IPS DF 4.7 (cell line): ENCODE measurements at regions not wholly inside any gene's neighbourhood (a gene's known extent, or its start where the extent isn't known, plus 50 kb on each side); places are given as distances from the start of the nearest gene placed in this dataset.
"Not testable (repeated sequence)": the region's sequence is repeated elsewhere in the genome, so short reads cannot be mapped to it uniquely, and the experiment has no call there.

Experiments used
- DNase-seq: peaks from one replicate; pipeline ENCODE4 v3.0.0-alpha.2; 2013; ENCODE audit warnings: low spot score; ENCODE audit errors: extremely low read depth

DNA sequence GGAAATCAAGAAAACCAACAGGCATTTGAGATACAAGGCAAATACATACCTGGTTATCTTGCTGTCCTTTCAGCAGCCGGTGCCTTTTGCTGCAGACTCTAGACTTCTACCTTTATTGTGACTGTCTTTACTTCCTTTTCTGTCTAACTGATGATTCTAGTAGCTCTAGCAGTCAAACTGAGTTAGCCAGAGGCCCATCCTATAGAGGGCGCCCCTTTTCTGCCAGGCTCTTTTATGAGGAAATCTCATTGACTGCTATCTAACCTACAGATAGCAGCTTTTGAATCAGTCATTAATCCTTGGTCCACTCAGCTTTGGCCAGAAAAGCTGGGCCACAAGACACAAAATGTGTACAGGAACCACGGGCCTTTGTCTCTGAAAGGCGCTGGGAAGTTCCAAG is 87.5 kb upstream of the WSB1 start:
- peak; percentile 5 for DNase-seq

DNA sequence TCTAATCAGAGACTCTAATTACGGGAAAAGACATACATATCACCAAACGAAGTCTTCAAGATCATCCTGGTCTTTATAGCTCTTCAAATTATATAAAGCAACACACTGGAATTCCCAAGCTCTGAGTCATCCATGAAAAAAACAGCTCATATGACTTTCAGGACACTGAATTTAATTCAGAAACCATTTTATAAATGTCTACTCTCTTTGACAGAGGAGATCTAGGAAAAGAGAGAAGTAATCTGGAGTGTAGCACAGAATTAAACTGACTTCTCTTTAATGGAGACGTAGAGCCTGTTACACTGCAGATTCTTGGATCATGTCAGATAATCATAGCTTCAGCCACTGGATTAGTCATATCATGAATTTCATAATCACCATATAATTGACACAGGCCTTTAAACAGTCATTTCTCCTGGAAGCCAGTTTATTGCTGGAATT is 86.8 kb upstream of the WSB1 start:
- no peak for DNase-seq

DNA sequence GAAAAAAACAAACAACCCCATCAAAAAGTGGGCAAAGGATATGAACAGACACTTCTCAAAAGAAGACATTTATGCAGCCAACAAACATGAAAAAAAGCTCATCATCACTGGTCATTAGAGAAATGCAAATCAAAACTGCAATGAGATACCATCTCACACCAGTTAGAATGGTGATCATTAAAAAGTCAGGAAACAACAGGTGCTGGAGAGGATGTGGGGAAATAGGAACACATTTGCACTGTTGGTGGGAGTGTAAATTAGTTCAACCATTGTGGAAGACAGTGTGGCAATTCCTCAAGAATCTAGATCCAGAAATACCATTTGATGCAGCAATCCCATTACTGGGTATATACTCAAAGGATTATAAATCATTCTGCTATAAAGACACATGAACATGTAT is 85.5 kb upstream of the WSB1 start:
- DNase-seq = not testable (repeated sequence)

DNA sequence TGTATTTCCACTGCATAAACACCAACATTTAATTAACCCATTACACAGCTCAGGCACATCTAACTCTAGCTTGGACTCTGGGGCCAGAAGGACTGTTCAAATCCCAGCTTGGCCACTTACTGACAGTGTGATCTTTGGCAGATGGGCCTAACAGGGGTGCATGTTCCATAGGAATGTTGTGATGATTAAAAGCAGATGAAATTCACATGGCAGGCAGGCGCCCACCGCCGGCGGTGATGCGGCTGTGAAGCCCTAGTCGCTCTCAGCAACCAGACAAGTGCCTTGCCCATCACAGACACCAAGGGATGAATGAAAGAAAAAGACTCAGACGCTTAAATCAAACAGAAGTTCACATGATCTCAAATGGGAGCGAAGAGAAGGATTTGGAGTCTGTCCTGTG is 84.6 kb upstream of the WSB1 start:
- no peak for DNase-seq

DNA sequence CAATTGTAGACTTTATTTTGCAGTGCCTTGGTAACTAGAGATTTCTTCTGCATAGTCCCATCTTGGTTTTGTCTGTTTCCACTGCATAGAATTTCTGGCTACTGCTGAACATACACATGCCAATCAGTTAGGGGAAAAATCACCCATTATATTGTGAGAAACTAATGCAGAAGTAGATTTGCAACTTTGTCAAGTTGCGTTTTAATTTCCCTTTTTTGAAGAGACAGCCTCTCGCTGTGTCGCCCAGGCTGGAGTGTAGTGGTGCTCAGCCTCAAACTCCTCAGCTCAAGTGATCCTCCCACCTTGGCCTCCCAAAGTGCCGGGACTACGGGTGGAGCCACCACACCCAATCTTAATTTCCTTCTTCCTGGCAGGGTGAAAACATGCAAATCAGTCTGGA is 83.1 kb upstream of the WSB1 start:
- DNase-seq = not testable (repeated sequence)

DNA sequence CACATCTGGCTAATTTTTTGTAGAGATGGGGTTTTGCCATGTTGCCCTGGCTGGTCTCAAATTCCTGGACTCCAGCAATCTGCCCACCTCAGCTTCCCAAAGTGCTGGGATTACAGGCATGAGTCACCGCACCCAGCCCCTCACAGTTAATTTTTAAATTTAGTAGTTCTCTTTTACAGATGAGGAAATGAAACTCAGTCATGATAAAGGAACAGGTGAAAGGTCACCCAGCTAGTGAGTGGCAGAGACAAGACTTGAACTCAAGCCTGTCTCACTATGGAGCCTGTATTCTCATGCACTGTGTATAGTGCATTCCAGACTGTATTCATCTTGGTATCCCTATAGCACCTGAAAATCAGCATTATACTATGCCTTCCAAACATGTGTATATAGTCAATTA is 77.1 kb upstream of the WSB1 start:
- DNase-seq = no peak

DNA sequence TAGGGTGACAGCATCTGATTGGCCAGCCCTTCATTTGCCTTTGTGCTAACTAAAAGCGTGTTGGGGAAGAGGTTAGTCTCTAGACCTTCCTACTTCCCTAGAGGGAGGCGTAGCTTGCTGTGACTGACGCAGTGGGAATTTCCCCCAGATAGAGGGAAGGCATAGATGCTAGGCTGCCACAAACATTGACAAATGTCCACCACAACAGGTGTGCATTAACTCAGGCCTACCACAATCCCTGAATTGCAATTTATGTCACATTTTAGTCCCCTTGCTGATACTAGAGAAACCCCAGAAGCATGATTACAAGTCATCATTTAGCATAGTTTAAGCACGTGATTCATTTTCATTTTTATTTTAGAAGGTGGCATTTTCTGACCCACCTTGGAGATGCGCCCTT is 76.3 kb upstream of the WSB1 start:
- DNase-seq = no peak

DNA sequence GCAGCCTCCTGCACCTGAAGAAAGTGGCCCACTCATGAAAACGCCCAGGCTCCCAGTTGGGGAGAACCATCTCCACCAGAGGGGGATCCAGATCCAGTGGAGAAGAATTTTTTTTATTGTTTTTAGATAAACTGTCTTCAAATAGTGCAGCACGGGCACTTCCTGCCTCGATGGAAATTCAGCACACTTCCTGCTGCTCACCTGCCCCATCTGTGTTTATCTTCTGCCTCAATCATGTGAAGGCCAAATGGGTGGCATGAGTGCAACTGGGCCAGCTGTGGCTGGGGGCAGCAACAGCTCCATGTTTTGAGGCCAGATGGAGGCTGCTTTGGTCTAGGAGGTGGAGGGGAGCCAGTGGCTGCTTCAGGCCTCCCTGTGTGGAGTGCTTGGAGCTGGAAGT is 75.9 kb upstream of the WSB1 start:
- DNase-seq = no peak

DNA sequence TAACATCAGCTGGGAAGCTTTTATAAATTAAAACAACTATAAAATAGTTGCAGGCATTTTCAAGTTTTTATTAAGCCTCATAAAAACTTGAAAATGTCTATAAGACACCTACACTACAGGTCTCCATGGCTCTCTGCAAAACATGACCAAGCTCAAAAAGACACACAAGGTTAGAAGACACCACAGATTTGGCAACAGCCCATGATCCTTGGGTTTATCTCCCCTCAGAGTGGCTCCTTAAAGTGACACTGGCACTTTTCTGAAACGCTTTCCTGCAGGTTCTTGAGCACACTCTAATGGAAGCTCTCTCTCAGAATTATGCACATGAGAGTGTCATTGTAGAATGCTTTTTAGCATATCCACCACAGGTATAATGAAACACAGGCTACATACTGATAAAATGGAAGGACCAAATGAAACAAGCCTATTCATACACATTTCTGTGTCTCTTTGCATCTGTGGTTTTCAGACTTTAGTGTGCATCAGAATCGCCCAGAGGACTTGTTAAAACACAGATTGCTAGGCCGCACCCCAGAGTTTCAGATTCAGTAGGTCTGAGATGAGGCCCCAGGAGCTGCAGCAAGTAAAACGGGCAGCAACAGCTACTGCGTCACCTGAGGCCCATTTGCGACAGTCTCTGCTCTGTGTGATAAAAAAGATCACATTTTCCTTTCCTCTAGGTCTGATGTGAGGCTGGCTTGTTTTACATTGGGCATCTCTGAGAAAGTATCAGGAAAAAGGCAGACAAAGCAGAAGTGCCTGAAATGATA is 75.0 kb upstream of the WSB1 start:
- no peak for DNase-seq

DNA sequence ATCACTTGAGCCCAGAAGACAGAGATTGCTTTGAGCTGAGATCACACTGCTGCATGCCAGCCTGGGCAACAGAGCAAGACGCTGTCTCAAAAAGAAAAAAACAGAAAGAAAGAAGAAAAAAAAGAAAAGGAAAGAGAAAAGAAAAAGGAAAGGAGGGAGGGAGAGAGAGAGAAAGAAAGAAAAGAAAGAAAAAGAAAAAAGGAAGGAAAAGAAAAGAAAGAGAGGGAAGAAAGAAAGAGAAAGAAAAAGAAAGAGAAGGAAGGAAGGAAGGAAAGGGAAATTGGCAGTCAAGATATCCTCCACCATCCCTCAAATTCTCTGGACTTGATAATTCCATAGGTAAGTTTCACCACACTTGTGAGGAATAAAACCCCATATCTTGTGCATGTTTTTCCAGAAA is 71.4 kb upstream of the WSB1 start:
- no peak for DNase-seq

DNA sequence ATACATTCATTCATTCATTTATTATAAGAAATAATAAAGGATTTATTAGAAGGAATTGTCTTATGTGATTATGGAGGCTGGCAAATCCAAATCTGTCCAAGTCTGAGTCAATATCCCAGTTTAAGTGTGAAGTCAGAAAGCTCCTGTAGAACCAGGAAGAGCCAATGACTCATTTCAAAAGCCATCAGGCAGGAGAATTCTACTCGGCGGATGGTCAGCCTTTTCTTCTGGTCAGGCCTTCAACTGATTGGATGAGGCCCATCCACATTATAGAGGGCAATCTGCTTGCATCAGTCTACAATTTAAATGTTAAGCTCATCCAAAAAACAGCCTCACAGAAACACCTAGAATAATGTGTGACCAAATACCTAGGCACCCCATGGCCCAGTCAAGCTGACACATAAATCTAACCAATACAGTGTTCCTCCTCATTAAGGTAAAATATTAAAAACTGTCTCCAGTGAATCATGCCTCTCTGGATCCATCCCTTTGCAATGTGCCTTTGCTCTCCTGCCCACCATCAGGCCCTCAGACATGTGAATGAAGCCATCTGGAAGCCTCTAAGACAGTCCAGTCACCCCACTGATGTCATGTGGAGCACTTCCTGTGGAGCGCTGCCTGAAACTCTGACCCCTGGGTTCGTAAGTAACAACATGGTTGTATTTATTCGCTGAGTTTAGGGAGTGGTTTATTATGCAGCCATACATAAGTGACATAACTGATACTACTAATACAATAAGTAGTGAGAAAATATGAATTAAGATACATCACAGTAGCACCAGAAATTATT is 69.2 kb upstream of the WSB1 start:
- no peak for DNase-seq

DNA sequence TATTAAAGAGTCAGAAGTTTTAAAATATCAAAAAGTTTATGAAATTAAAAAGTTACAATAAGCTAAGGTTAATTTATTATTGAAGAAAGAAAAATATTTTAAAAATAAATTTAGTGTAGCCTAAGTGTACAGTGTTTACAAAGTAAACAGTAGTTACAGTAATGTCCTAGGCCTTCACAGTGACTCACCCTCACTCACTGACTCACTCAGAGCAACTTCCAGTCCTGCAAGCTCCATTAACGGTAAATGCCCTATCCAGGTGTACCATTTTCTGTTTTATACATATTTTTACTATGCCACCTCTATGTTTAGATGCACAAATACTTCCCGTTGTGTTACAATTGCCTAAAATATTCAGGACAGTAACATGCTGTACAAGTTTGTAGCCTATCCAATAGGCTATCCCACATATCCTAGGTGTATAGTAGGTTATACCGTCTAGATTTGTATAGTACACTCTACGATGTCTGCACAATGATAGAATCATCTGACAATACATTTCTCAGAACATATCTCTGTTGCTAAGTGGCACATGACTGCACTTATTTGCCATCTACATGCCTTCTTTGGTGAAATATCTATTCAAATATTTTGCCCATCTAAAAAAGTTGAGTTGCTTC is 67.2 kb upstream of the WSB1 start:
- no peak for DNase-seq

DNA sequence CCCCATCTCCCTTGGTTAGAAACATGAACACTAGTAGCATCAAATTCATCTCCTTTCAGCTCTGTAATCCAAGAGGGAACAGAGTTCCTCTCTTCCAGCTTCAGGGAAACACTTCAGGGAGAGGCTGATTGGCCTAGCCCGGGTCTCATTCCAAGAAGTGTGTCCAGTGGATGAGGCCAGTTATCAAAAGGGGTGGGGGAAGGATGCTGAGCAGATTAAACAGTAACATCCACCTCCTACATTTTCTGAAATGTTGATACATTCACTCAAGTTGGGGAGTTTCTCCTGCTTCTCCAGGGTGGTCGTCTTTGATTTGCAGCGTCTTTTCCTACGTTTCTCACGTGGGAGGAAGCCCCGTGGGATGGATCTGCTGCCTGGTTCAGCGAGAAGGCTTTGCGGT is 62.9 kb upstream of the WSB1 start:
- DNase-seq = no peak

DNA sequence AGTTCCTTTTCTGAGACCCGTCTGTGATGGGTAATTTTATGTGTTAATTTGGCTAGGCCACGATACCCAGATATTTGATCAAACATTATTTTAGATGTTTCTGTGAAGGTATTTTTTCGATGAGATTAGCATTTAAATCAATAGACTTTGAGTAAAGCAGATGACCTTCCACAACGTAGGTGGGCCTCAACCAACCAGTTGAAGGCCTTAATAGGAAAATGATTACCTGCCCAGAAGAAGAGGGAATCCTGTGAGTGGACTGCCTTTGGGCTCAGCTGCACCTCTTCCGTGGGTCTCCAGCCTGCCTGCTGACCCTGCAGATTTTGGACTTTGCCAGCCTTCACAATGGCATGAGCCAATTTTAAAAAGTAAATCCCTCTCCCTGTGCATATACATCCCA is 61.6 kb upstream of the WSB1 start:
- DNase-seq = no peak

DNA sequence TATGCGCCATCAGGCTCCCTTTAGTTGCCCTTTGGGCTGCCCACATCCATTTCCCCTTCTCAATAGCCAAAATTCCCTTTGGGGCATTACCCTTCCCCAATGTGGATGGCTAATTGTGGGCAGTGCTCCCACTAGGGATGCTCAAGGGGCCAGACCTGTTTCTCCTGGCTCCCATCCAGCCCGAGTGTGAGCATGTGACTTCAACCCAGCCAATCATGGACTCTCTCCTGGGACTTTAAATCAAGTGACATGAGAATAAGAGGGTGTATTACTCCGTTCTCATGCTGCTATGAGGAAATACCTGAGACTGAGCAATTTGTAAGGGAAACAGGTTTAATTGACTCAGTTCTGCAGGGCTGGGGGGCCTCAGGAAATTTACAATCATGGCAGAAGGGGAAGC is 60.9 kb upstream of the WSB1 start:
- DNase-seq = no peak

DNA sequence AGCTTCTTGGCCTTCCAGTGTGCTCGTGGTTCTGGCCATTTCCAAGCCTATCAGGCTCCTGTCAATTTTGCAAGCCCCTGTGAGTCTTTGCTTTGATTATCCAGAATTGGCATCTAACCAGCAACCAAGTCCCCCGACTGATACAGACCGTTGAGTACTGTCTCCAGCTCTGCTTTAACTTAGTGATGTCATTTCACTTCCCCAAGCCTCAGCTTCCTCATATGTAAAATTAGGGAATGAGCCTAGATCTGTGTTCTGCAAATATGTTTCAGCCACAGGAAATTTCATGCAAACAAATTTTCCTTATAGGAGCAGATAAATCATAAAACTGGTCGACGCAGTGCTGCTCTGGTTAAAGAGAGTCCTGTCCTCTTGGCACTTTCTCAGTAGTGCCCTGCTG is 60.1 kb upstream of the WSB1 start:
- DNase-seq = no peak

DNA sequence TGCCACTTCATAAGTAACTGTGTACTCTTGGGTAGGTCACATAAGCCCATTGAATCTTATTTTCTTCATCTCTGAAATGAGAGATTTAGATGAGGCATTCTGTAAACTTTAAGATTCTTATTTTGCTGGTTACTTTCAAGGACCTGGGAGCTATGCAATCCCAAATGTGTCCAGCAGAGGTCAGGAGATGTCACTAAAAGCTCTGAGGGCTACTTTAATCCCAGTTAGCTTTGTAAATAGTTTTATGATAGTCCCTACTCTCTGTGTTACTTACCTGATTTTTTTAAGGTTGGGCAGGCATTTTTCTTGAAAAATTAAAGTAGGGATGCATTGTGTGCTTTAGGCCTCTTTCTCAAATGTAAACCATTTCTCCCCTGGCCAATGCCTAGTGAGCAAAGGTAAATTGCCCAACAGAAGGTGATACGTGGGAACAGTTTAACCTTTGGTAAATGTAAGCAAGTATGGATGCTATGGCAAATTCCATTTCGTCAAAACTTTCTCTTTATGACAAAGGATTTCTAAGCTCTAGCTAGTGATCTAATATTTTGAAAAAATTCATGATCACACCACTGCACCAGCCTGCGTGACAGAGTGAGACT is 57.1 kb upstream of the WSB1 start:
- DNase-seq = no peak

DNA sequence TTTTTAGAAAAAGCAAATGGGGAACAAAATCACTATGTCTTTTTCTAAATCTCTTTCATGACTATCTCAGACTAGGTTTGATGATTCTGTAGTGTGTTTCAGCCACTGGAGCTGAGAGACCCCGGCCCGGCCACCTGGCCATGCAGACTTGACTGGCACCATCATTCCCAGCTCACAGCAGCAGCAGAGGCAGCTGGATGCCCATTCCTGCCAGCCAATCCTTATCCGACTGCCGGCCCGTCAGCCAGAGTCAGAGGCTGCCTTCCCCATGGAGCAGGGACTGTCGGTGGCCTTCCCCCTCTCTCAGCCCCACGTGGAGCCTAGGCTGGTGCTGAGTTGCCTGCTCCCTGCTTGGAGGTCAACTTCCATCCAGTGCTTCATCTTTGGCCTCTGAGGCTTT is 56.0 kb upstream of the WSB1 start:
- no peak for DNase-seq

DNA sequence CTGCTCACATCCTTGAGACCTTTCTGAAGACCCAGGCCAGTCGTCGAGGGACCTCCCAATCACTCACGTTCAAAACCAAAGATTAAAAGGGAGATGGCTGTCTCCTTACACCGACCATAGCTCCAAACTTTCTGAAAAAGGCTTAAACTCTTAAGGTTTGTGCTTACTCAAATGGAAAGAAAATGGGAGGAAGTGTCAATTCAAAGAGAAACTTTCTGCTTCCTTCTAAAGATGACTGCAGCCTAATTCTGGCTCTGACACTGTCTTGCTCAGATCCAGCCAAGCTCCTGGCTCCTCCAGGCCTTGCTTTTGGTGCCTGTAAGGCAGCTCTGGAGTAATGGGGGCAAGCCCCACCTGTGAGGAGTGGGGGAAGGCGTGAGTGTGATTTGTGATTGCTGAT is 54.9 kb upstream of the WSB1 start:
- DNase-seq = no peak

DNA sequence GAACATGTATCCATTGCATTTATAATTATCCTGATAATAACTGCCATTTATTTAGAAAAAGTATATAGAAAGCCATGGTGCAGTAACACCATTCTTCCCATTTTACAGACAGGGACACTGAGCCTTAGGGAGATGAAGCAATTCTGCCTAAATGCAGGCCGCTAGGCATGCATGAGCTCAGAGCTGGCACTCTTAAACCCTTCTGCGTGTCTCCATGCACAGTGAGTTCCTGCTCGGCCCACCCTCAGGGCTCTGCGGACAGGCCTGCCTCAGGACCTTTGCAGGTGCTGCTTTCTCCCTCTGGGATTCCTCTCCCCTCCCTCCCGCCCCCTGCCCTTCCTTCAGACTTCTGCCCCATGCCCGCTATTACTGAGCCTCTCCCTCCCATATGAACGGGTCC is 54.3 kb upstream of the WSB1 start:
- DNase-seq = no peak

DNA sequence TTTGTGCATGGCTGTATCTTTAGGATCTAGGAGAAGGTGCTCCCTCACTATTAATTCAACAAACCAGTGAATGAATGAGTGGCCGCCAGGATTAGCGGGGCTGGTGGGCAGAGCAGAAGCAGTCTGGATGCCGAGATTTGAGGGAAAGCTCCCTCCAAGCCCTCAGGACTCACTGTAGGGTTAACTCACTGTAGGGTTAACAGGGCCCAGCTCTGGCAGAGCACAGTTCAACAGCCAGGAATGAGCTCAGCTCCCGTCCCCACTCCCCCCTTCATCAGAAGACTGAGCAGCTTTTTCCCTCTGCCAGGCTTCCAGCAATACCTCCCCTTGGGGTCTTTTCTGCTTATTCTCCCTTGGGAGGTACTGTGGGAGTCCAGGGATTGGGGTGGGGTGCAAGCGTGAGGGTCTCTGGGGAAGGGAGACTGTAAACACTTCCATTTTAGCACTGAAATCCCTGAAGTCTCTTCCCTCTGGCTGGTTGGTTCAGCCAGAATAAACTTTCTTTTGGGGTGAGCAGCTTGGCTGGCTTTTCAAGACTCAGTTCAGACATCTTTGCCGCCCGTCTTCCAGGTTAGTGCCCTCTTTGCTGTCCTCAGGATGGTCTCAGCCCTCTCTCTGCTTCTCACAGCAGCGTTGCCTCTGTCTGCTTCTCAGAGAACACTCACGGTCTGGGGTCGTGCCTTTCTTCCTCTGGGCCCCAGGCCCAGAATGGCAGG is 53.7 kb upstream of the WSB1 start:
- DNase-seq = no peak

DNA sequence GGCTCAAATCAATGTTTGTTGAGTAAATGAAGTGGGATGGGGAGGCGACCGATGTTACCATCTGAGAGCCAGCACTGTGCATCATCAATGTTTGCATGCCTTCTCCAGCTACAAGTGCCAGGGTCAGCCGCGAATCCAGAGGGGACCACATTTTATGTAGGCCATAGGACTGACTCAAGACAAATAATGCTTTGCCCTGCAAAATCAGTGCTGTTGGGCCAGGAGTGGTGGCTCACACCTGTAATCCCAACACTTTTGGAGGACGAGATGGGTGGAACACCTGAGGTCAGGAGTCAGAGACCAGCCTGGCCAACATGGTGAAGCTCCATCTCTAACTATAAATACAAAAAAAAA is 53.1 kb upstream of the WSB1 start:
- no peak for DNase-seq
